ENCODE measurements at regions not wholly inside any gene's neighbourhood (a gene's known extent, or its start where the extent isn't known, plus 50 kb on each side); places are given as distances from the start of the nearest gene placed in this dataset.

DNA sequence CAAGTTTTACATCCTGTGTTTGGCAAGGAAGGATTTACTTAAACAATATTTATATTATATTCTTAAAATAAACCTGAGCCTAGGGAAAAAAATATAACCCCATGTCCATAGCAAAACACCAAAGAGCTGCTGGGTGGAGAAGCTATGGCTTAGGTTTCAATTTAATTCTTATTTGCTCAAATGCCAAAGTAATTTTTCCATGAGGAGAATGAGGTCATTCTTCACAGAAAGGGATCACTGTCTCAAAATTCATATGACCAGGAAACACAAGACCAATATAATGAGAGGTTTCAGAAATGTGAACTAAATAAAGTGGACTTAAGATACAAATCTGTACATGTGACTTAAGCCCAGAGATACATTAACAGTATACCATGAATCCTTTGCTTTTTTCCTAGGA is 195.0 kb downstream of the PHLDA1 start:
- TF ChIP-seq CTCF (IDR thresholded peaks at IDR 0.05) (no peak), YY1 (IDR thresholded peaks at IDR 0.05; ENCODE audit: low read depth) (no peak), TAF1 (IDR thresholded peaks at IDR 0.05; ENCODE audit: borderline replicate concordance, low read depth, low read length) (no peak), CHD2 (IDR thresholded peaks at IDR 0.05; ENCODE audit: low read length, partially characterized antibody) (no peak)
